HCT116 (cell line): ENCODE measurements at regions not wholly inside any gene's neighbourhood (a gene's known extent, or its start where the extent isn't known, plus 50 kb on each side); places are given as distances from the start of the nearest gene placed in this dataset.

Experiments
- ATAC-seq: fragments of 200-7000 bp; cut with Tn5 transposase; 2 replicates; pipeline ENCODE4 v1.9.1; 2020; ENCODE audit warnings: mild to moderate bottlenecking, moderate library complexity
- BruUV-seq: library from RNA; stranded (reverse); fragments of 400-500 nt; replicated peaks from 2 replicates; lab custom pipeline; 2021; lab: Mats Ljungman, UMichigan
- CTCF ChIA-PET: fragments of 300-600 bp; sonication (Branson Sonifier 250); formaldehyde crosslinking; loops from one replicate; lab custom pipeline; 2021; ENCODE audit warnings: antibody characterized with exemption; lab: Charles Lee
- POLR2A ChIA-PET: fragments of 300-600, 350-600 bp; sonication (Branson Sonifier 250); formaldehyde crosslinking; loops from one replicate; lab custom pipeline; 2021; ENCODE audit warnings: antibody characterized with exemption; lab: Charles Lee
- RAD21 ChIA-PET, 2 experiments: fragments of 300-600 bp; sonication (Branson Sonifier 250); formaldehyde crosslinking; loops; one replicate each; lab custom pipeline; 2023; ENCODE audit warnings: low total read pairs in 2 of 2; ENCODE audit not compliant: uncharacterized antibody in 2 of 2, unreplicated experiment in 2 of 2, low non-redundant PET in 1 of 2; lab: Charles Lee
- DNase-seq: peaks from one replicate; pipeline ENCODE4 v3.0.0-alpha.2; 2010; ENCODE audit warnings: low read depth, low spot score
- H2AFZ ChIP-seq: fragments of 200-600 bp; shearing (Covaris generic), sonication (generic); 2 replicates; pipeline ENCODE4 v1.6.1; 2017; ENCODE audit warnings: low read depth, mixed run types, mixed read lengths, antibody characterized with exemption, low read length; ENCODE audit not compliant: poor library complexity, severe bottlenecking
- H3K27ac ChIP-seq: 2 replicates; pipeline ENCODE4 v1.5.1; 2012; ENCODE audit warnings: low read depth, low read length
- H3K27me3 ChIP-seq: fragments of 200-600 bp; sonication (generic); 2 replicates; pipeline ENCODE4 v1.6.1; 2016; ENCODE audit warnings: mixed run types, low read length, mixed read lengths; ENCODE audit not compliant: insufficient read depth
- H3K36me3 ChIP-seq, 2 experiments: fragments of 200-500 bp in 1 of 2; fragments of 200-600 bp in 1 of 2; sonication (Bioruptor generic) in 1 of 2; sonication (generic) in 1 of 2; 2 replicates each; pipeline versions ENCODE4 v1.5.1 to v1.6.1; 2014 to 2016; ENCODE audit warnings: low read length in 2 of 2, inconsistent platforms in 1 of 2, mixed read lengths in 1 of 2, mixed run types in 1 of 2; ENCODE audit not compliant: insufficient read depth in 2 of 2, control insufficient read depth in 1 of 2
- H3K4me1 ChIP-seq, 2 experiments: fragments of 200-600 bp in 1 of 2; sonication (generic) in 1 of 2; 2 replicates each; pipeline versions ENCODE4 v1.5.1 to v1.6.1; 2012 to 2017; ENCODE audit warnings: low read length in 2 of 2, inconsistent platforms in 1 of 2, mild to moderate bottlenecking in 1 of 2, mixed read lengths in 1 of 2, mixed run types in 1 of 2, moderate library complexity in 1 of 2; ENCODE audit not compliant: insufficient read depth in 2 of 2, control insufficient read depth in 1 of 2
- H3K4me2 ChIP-seq: fragments of 200-600 bp; sonication (generic); 2 replicates; pipeline ENCODE4 v1.6.1; 2017; ENCODE audit warnings: mixed run types, low read length, mixed read lengths
- H3K4me3 ChIP-seq, 2 experiments: fragments of 200-600 bp in 1 of 2; sonication (generic) in 1 of 2; replicated peaks in 1 of 2; 2 replicates each; pipeline ENCODE4 v1.5.1; 2011 to 2016; ENCODE audit warnings: low read length in 2 of 2, control low read depth in 1 of 2, low read depth in 1 of 2, mild to moderate bottlenecking in 1 of 2, mixed read lengths in 1 of 2, mixed run types in 1 of 2
- H3K79me2 ChIP-seq: fragments of 200-600 bp; sonication (generic); 2 replicates; pipeline ENCODE4 v1.6.1; 2017; ENCODE audit warnings: mild to moderate bottlenecking, mixed run types, low read length, moderate library complexity, mixed read lengths; ENCODE audit not compliant: insufficient read depth
- H3K9ac ChIP-seq: fragments of 200-600 bp; sonication (generic); 2 replicates; pipeline ENCODE4 v1.6.1; 2016; ENCODE audit warnings: low read length, mixed read lengths
- H3K9me2 ChIP-seq: fragments of 200-600 bp; sonication (generic), shearing (Covaris generic); 2 replicates; pipeline ENCODE4 v1.6.1; 2017; ENCODE audit warnings: mixed run types, mild to moderate bottlenecking, moderate library complexity; ENCODE audit not compliant: insufficient read depth
- H3K9me3 ChIP-seq, 2 experiments: fragments of 200-500 bp in 1 of 2; fragments of 200-600 bp in 1 of 2; sonication (Bioruptor generic) in 1 of 2; sonication (generic) in 1 of 2; 2 replicates each; pipeline ENCODE4 v1.6.1; 2014 to 2017; ENCODE audit warnings: low read length in 2 of 2, mixed read lengths in 2 of 2, inconsistent platforms in 1 of 2, low read depth in 1 of 2, mild to moderate bottlenecking in 1 of 2, mixed run types in 1 of 2, moderate library complexity in 1 of 2; ENCODE audit not compliant: control insufficient read depth in 1 of 2, insufficient read depth in 1 of 2
- H4K20me1 ChIP-seq: fragments of 200-600 bp; sonication (generic), shearing (Covaris generic); 2 replicates; pipeline ENCODE4 v1.6.1; 2017; ENCODE audit warnings: mixed run types, mild to moderate bottlenecking, moderate library complexity; ENCODE audit not compliant: insufficient read depth
- CBX3 ChIP-seq: IDR thresholded peaks from 2 replicates; pipeline ENCODE4 v1.6.1; 2012; ENCODE audit warnings: low read depth
- CEBPB ChIP-seq: IDR thresholded peaks from 2 replicates; pipeline ENCODE4 v1.6.1; 2012; ENCODE audit warnings: low read depth
- EGR1 ChIP-seq: IDR thresholded peaks from 2 replicates; pipeline ENCODE4 v1.6.1; 2012; ENCODE audit warnings: low read depth
- POLR2A ChIP-seq: IDR thresholded peaks from 2 replicates; pipeline ENCODE4 v1.7.0; 2011; ENCODE audit warnings: borderline replicate concordance; ENCODE audit not compliant: insufficient read depth, insufficient read length; ENCODE audit errors: extremely low read depth
- POLR2AphosphoS5 ChIP-seq: IDR thresholded peaks from 2 replicates; pipeline ENCODE4 v1.6.1; 2011; ENCODE audit warnings: mild to moderate bottlenecking, low read depth, low read length, moderate library complexity
- TCF7L2 ChIP-seq: IDR thresholded peaks from 2 replicates; pipeline ENCODE4 v1.7.0; 2011; ENCODE audit warnings: borderline replicate concordance, inconsistent platforms; ENCODE audit not compliant: insufficient read depth, insufficient read length; ENCODE audit errors: extremely low read depth
- intact Hi-C: fragments of 100-400 bp; cut with micrococcal nuclease; formaldehyde crosslinking; loops from 2 replicates; pipeline ENCODE4 v1.10.0; 2022

DNA sequence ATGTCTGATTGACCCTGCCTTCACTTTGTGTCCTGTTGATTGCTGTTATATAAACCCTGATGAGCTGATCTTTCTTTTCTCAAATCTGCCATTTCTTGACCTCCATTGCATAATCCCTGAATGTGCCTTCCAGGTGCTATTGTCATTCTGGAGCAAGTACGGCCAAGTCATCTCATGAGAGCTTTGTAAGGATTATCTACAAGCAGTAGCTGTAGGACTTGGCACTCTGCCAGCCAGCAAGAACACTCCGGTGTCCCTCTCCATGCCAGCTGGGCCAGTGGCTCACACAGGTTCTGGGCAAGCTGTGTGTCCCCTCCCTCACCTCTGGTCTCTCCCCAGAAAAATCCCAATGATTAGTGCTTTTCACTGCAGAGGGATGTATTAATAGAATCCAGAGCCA is 348.1 kb downstream of the FOXO1 start:
- no peaks in the 10 kb centered on the region for H3K27me3 ChIP-seq
- no peak for ATAC-seq
- H2AFZ ChIP-seq: no peak overlapping the region
- intact Hi-C loops: no loop called here
- no TSS peak for BruUV-seq
- H3K9me3 ChIP-seq: no peaks in the 10 kb centered on the region
- POLR2A ChIA-PET: no interaction called here
- peaks cover 0 to 3% of the 10 kb centered on the region in 2 experiments; a peak in 1 of 4 replicates for H3K4me1 ChIP-seq
- RAD21 ChIA-PET: no interaction called here
- no peaks in the 10 kb centered on the region for H3K9me2 ChIP-seq
- DNase-seq: no peak
- H3K9ac ChIP-seq: no peak overlapping the region
- CTCF ChIA-PET: no interaction called here
- no peaks in the 10 kb centered on the region for H3K79me2 ChIP-seq
- no peak overlapping the region for H3K4me2 ChIP-seq
- TF ChIP-seq EGR1 (no peak), CBX3 (no peak), POLR2AphosphoS5 (no peak)
- TF ChIP-seq, all 23 proteins: peak for 0
- Histone ChIP-seq H3K27ac (no peak overlapping the region), H3K36me3 (no peaks in the 10 kb centered on the region), H4K20me1 (no peaks in the 10 kb centered on the region), H3K4me3 (no peak overlapping the region)

GRCh38 chr13:40319699-40320579 is 346.5 kb downstream of the FOXO1 start:
- Histone ChIP-seq H3K4me2 (no peak overlapping the region), H3K27ac (no peak overlapping the region), H3K27me3 (no peaks in the 10 kb centered on the region), H3K9ac (no peak overlapping the region), H3K4me1 (peaks cover 0 to 3% of the 10 kb centered on the region in 2 experiments; a peak in 1 of 4 replicates), H3K9me2 (no peaks in the 10 kb centered on the region), H2AFZ (no peak overlapping the region), H4K20me1 (no peaks in the 10 kb centered on the region), H3K36me3 (no peaks in the 10 kb centered on the region), H3K9me3 (no peaks in the 10 kb centered on the region), H3K4me3 (no peak overlapping the region), H3K79me2 (no peaks in the 10 kb centered on the region)
- ATAC-seq (peak; percentile 72), DNase-seq (no peak)
- intact Hi-C loops: no loop called here
- CTCF ChIA-PET: no interaction called here
- no peak for TF ChIP-seq TCF7L2
- TF ChIP-seq POLR2A: no peak
- TF ChIP-seq CEBPB: no peak
- TF ChIP-seq EGR1: peak; percentile 86
- RAD21 ChIA-PET: no interaction called here
- BruUV-seq: no TSS peak
- POLR2A ChIA-PET: no interaction called here
